ENCODE measurements at regions not wholly inside any gene's neighbourhood (a gene's known extent, or its start where the extent isn't known, plus 50 kb on each side); places are given as distances from the start of the nearest gene placed in this dataset.
A peak's percentile ranks its signal among the peaks of the same experiment; 100 is the strongest.

- H3K4me3 Mint-ChIP-seq (ENCODE audit: unreplicated experiment) = no peak overlapping the region
- H3K27ac Mint-ChIP-seq (ENCODE audit: unreplicated experiment) = no peak overlapping the region
Measured at GRCh38 chr5:74422030-74422429, 218.5 kb downstream of the ENC1 start.

GRCh38 chr5:74421377-74421776 is 219.2 kb downstream of the ENC1 start:
- BruUV-seq (replicated peaks) = no TSS peak
- ChIA-PET CTCF (no interaction called here), POLR2A (no interaction called here)
- Histone ChIP-seq H3K4me1 (peaks cover 27% of the 10 kb centered on the region), H3K27me3 (replicated peaks; ENCODE audit: control insufficient read depth, insufficient read depth, low read length) (no peaks in the 10 kb centered on the region), H3K4me3 (ENCODE audit: low read depth, low read length) (no peak overlapping the region), H3K9me3 (no peaks in the 10 kb centered on the region), H3K36me3 (ENCODE audit: control insufficient read depth, insufficient read depth, low read length) (no peaks in the 10 kb centered on the region)
- H3K27ac Mint-ChIP-seq (ENCODE audit: unreplicated experiment) = no peak overlapping the region
- peaks cover 11% of the 10 kb centered on the region for H3K9me3 Mint-ChIP-seq (ENCODE audit: unreplicated experiment)
- H3K4me3 Mint-ChIP-seq (ENCODE audit: unreplicated experiment) = no peak overlapping the region
- TF ChIP-seq, protein P1, sequence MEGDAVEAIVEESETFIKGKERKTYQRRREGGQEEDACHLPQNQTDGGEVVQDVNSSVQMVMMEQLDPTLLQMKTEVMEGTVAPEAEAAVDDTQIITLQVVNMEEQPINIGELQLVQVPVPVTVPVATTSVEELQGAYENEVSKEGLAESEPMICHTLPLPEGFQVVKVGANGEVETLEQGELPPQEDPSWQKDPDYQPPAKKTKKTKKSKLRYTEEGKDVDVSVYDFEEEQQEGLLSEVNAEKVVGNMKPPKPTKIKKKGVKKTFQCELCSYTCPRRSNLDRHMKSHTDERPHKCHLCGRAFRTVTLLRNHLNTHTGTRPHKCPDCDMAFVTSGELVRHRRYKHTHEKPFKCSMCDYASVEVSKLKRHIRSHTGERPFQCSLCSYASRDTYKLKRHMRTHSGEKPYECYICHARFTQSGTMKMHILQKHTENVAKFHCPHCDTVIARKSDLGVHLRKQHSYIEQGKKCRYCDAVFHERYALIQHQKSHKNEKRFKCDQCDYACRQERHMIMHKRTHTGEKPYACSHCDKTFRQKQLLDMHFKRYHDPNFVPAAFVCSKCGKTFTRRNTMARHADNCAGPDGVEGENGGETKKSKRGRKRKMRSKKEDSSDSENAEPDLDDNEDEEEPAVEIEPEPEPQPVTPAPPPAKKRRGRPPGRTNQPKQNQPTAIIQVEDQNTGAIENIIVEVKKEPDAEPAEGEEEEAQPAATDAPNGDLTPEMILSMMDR (IDR thresholded peaks at IDR 0.05; ENCODE audit: insufficient read depth in 1 of 2, low read depth in 1 of 2, low read length in 1 of 2, severe bottlenecking in 1 of 2, unreplicated experiment in 1 of 2) = no peak
- intact Hi-C loops (cut with micrococcal nuclease; ENCODE audit: unreplicated experiment) = no loop called here
- no peaks in the 10 kb centered on the region for H3K27me3 Mint-ChIP-seq (ENCODE audit: insufficient read depth, unreplicated experiment)
- no peaks in the 10 kb centered on the region for H3K36me3 Mint-ChIP-seq (ENCODE audit: insufficient read depth, unreplicated experiment)
- no peak for DNase-seq
- peaks cover 40% of the 10 kb centered on the region for H3K4me1 Mint-ChIP-seq (ENCODE audit: low read depth, unreplicated experiment)

More at GRCh38 chr5:74422030-74422429, 218.5 kb downstream of the ENC1 start:
- H3K36me3 ChIP-seq (ENCODE audit: control insufficient read depth, insufficient read depth, low read length) = no peaks in the 10 kb centered on the region
- intact Hi-C loops (cut with micrococcal nuclease; ENCODE audit: unreplicated experiment) = no loop called here
- no peak for DNase-seq
- Mint-ChIP-seq H3K27me3 (ENCODE audit: insufficient read depth, unreplicated experiment) (no peaks in the 10 kb centered on the region), H3K9me3 (ENCODE audit: unreplicated experiment) (peaks cover 12% of the 10 kb centered on the region), H3K4me1 (ENCODE audit: low read depth, unreplicated experiment) (peaks cover 39% of the 10 kb centered on the region), H3K36me3 (ENCODE audit: insufficient read depth, unreplicated experiment) (no peaks in the 10 kb centered on the region)
- CTCF ChIA-PET = no interaction called here
- no peak overlapping the region for H3K4me3 ChIP-seq (ENCODE audit: low read depth, low read length)
- no peaks in the 10 kb centered on the region for H3K27me3 ChIP-seq (replicated peaks; ENCODE audit: control insufficient read depth, insufficient read depth, low read length)
- H3K4me1 ChIP-seq = peaks cover 23% of the 10 kb centered on the region
- H3K9me3 ChIP-seq = no peaks in the 10 kb centered on the region
- no TSS peak for BruUV-seq (replicated peaks)
- TF ChIP-seq, protein P1 (IDR thresholded peaks at IDR 0.05; ENCODE audit: insufficient read depth in 1 of 2, low read depth in 1 of 2, low read length in 1 of 2, severe bottlenecking in 1 of 2, unreplicated experiment in 1 of 2) = no peak
- POLR2A ChIA-PET = no interaction called here

DNA sequence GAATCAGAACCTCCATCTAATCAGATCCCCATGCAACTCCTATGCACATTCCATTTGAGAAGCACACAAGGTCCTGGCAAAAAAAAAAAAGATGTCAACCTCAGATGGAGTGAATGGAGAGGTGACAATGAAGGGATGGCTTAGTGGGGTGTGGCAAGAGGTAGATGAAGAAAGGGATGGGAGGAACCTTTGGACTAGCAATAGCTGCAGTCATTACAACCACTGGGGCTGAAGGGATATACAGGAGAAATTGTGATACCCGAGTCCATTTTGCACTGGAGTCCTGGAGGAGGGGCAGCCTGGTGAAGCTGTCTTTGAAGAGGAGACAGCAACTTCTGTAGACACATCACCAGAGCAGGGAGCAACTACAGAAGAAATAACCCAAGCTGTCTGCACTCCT is 219.6 kb downstream of the ENC1 start:
- intact Hi-C loops (cut with micrococcal nuclease; ENCODE audit: unreplicated experiment) = no loop called here
- Histone ChIP-seq H3K4me1 (peaks cover 31% of the 10 kb centered on the region), H3K4me3 (ENCODE audit: low read depth, low read length) (no peak overlapping the region), H3K27me3 (replicated peaks; ENCODE audit: control insufficient read depth, insufficient read depth, low read length) (no peaks in the 10 kb centered on the region), H3K9me3 (no peaks in the 10 kb centered on the region), H3K36me3 (ENCODE audit: control insufficient read depth, insufficient read depth, low read length) (no peaks in the 10 kb centered on the region)
- Mint-ChIP-seq H3K9me3 (ENCODE audit: unreplicated experiment) (peaks cover 7% of the 10 kb centered on the region), H3K4me3 (ENCODE audit: unreplicated experiment) (no peak overlapping the region), H3K27me3 (ENCODE audit: insufficient read depth, unreplicated experiment) (no peaks in the 10 kb centered on the region), H3K4me1 (ENCODE audit: low read depth, unreplicated experiment) (peaks cover 44% of the 10 kb centered on the region), H3K27ac (ENCODE audit: unreplicated experiment) (peak overlapping the region; percentile 21), H3K36me3 (ENCODE audit: insufficient read depth, unreplicated experiment) (no peaks in the 10 kb centered on the region)
- ChIA-PET CTCF (no interaction called here), POLR2A (no interaction called here)
- TF ChIP-seq, protein P1 (IDR thresholded peaks at IDR 0.05; ENCODE audit: insufficient read depth in 1 of 2, low read depth in 1 of 2, low read length in 1 of 2, severe bottlenecking in 1 of 2, unreplicated experiment in 1 of 2) = no peak
- DNase-seq = no peak
- no TSS peak for BruUV-seq (replicated peaks)
